Ovary (tissue), 3 donors: ENCODE measurements at regions not wholly inside any gene's neighbourhood (a gene's known extent, or its start where the extent isn't known, plus 50 kb on each side); places are given as distances from the start of the nearest gene placed in this dataset.

ENCODE experiments used
- EP300 ChIP-seq: sonication (generic); formaldehyde crosslinking; IDR thresholded peaks from one replicate; pipeline ENCODE4 v1.6.1; 2017; ENCODE audit warnings: antibody characterized with exemption
- POLR2A ChIP-seq: fragments of 450-650 bp; IDR thresholded peaks from one replicate; pipeline ENCODE4 v1.6.1; 2017; ENCODE audit warnings: antibody characterized with exemption, mild to moderate bottlenecking, moderate library complexity
- TF ChIP-seq, protein P1 (sequence below), 3 donors: fragments of 450-650 bp in 2 of 3; fragments of 200-600 bp in 1 of 3; IDR thresholded peaks; one replicate each; pipeline versions ENCODE4 v1.5.1 to v1.8.0; 2016 to 2022; ENCODE audit warnings: antibody characterized with exemption in 3 of 3, mild to moderate bottlenecking in 1 of 3
- donor health status: DM: no; HTN: no; CAD: no.

DNA sequence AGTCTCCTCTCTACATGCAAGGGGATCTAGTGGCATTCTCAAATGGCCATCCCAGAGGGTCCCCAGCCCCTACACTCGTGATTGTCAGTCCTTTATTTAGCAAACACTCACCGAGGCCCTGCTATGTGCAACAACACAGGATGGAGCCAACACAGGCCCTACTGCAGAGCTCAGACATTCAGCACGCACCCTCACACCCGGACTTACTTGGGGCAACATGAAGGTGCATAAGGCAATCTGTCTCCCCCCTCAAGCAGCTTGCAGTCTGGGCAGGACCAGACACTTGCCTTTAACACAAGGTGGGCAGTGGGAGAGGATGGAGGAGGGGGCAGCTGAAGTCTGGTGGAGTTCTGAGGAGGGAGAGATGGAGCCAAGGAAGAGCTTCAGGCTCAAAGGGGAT, 258.4 kb downstream of the XXYLT1 start:
- TF ChIP-seq EP300 (no peak), POLR2A (no peak)
- TF ChIP-seq, protein P1, sequence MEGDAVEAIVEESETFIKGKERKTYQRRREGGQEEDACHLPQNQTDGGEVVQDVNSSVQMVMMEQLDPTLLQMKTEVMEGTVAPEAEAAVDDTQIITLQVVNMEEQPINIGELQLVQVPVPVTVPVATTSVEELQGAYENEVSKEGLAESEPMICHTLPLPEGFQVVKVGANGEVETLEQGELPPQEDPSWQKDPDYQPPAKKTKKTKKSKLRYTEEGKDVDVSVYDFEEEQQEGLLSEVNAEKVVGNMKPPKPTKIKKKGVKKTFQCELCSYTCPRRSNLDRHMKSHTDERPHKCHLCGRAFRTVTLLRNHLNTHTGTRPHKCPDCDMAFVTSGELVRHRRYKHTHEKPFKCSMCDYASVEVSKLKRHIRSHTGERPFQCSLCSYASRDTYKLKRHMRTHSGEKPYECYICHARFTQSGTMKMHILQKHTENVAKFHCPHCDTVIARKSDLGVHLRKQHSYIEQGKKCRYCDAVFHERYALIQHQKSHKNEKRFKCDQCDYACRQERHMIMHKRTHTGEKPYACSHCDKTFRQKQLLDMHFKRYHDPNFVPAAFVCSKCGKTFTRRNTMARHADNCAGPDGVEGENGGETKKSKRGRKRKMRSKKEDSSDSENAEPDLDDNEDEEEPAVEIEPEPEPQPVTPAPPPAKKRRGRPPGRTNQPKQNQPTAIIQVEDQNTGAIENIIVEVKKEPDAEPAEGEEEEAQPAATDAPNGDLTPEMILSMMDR (IDR thresholded peaks at IDR 0.05), result no peak
